Central memory CD4-positive, alpha-beta T cell (primary cell): ENCODE measurements at regions not wholly inside any gene's neighbourhood (a gene's known extent, or its start where the extent isn't known, plus 50 kb on each side); places are given as distances from the start of the nearest gene placed in this dataset.

Experiments used
- DNase-seq: peaks from one replicate; pipeline ENCODE4 v3.0.0; 2022

DNA sequence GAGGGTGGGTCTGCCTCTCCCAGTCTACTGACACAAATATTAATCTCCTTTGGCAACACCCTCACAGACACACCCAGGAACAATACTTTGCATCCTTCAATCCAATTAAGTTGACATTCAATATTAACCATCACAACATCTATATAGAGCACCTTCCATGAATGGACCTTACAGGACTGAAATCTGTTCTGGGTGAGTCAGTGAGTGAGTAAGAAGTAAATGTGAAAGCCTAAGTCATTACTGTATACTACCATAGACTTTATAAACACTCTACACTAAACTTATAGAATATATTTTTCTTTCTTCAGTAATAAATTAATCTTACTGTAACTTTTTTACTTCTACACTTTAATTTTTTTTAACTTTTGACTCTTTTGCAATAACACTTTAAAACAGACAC lies 993.8 kb upstream of the MAP3K7 start:
- no peak for DNase-seq

DNA sequence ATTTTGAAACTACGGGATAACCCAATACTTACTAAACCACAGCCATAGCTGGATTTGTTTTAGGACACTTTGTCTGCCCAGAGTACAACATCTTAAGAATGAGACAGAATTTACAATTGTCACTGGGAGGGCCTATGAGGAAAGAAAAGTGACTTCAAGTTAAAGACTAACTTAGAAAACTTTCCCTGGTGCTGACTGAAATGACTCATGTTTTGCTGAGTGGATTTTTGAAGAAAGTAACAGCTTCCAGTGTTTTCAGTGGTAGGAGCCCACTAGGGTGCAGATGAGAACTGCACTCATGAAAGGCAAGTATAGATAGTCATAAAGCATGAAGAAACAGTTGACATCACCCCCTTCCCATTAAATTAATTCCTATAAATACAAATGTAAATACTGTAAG lies 988.2 kb upstream of the MAP3K7 start:
- no peak for DNase-seq

DNA sequence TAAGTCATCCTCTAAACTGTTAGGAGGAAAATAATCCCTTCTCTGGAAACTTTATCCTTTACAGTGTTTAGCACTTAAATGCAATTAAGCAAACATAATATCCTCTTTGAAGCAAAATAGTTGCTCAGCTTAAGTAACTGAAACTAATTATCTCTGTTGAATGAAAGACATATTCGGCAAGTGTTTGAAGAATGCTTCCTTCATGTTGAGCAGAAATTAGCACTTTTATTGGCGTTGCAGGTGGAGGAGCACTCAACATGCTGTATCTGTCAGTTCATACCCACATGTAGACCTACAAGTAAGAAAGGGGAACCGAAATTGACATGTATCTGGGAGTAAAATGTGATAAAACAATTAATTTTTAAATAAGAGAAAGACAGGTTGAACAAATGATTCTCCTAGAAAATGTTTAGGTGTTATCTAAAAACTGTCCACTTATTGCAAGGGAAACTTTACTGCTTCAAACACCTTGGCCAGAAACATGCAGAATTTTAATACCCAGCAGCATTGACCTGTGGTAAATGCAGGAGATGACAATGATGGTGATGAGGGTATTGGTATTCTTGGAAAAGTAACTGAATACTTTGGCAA lies 987.0 kb upstream of the MAP3K7 start:
- DNase-seq = no peak

DNA sequence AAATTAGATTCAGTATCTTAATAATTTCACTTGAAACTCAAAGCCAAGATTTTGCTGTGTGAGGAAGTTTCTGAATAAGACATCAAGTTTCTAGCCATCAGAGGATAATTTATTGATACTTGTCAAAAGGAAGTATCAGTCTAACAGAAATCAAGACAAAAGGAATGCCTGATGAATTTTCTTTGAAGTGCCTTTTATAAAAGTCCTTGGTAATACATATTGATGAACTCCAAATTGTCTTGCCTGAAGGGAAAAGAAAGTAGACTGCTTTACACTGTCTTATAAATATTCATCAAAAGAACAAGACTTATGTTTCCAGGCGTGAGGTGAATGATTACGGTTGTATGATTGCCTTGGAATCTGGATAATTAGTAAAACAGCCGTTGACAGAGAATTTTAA lies 986.0 kb upstream of the MAP3K7 start:
- DNase-seq = no peak

GRCh38 chr6:91569071-91569470 lies 982.2 kb upstream of the MAP3K7 start:
- DNase-seq = no peak

- DNase-seq = no peak
Observed at GRCh38 chr6:91566467-91566866, 979.6 kb upstream of the MAP3K7 start.

- DNase-seq = no peak
Observed at GRCh38 chr6:91565207-91565606, 978.3 kb upstream of the MAP3K7 start.

DNA sequence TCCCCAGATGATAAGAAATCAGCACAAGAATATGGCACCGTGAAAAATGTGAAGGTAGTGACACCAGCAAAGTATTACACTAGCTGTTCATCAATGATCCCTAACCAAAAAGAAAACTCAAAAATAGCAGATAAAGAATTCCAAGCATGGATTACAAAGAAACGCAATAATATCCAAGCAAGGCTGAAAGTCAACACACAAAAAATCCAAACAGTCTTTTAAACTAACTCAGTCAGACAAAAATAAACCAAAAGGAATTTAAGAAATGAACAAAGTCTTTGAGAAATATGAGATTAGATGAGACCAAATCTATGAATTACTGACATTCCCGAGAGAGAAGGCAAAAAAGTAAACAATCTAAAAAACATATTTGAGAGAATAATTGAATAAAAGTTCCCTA lies 976.1 kb upstream of the MAP3K7 start:
- DNase-seq = no peak

DNA sequence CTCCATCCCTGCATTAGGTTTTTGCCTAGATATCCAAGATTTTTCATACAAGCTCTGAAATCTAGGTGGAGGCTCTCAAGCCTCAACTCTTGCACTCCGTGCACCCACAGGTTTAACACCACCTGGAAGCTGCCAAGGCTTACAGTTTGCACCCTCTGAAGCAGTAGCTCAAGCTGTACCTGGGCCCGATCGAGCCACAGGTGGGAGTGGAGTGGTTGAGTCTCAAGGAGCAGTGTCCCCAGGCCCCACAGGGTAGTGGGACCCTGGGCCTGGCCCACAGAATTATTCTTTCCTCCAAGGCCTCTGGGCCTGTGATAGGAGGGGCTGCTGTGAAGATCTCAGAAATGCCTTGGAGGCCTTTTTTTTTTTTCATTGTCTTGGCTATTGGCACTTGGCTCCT lies 973.5 kb upstream of the MAP3K7 start:
- DNase-seq = no peak

GRCh38 chr6:91540902-91541301 lies 954.0 kb upstream of the MAP3K7 start:
- no peak for DNase-seq

DNA sequence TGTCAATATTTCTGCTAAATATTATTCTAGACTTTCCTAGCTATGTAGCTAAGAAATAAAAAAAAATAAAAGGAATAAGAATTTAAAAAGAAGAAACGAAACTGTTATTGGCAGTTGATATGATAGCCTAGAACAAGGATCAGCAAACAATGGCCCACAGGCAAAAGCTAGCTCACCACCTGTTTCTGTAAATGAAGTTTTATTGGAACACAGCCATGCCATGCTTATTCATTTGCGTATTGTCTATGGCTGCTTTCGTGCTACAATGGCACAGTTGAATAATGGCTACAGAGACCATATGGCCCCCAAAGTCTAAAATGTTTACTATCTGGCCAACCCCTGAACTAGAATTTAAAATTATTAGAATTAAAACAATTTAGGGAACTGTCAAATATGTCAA lies 952.6 kb upstream of the MAP3K7 start:
- DNase-seq = no peak

GRCh38 chr6:91538622-91539021 lies 951.8 kb upstream of the MAP3K7 start:
- no peak for DNase-seq

DNA sequence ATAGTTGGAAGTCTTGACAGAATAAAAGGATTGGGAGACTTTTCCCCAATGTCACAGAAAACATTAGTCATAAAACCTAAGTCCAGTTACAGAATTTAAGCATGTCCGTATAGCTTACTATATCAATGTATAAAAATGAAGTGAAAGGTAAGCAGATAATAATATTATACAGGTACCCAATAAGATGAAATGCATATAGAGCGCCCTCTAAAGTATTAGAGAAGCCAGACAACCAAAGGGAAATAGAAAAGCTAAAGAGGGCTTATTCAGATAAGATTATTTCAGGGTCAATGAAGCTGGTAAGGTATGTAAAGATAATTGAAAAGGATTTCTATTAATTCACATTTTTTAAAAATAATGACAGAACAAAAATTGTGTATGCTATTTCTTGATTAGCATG lies 947.7 kb upstream of the MAP3K7 start:
- DNase-seq = no peak

GRCh38 chr6:91523511-91523910 lies 936.6 kb upstream of the MAP3K7 start:
- no peak for DNase-seq

DNA sequence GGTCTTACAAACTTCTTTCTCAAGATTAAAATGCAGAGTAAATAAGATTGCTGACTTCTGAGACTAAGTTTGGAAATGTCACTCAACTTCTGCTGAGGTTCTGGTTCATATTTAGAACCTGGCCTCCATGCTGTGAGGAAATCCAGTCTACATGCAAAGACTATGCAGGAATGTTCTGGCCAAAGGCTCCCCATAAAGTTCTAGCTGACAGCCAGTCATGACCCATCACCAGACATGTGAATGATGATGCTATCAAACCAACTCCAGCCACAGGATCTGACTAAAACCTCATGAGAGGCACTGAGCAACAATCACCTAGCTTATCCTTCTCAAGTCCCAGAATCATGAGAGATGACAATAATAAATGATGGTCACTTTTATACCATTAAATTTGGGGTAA lies 935.1 kb upstream of the MAP3K7 start:
- DNase-seq = no peak

- no peak for DNase-seq
Observed at GRCh38 chr6:91509711-91510110, 922.8 kb upstream of the MAP3K7 start.

DNA sequence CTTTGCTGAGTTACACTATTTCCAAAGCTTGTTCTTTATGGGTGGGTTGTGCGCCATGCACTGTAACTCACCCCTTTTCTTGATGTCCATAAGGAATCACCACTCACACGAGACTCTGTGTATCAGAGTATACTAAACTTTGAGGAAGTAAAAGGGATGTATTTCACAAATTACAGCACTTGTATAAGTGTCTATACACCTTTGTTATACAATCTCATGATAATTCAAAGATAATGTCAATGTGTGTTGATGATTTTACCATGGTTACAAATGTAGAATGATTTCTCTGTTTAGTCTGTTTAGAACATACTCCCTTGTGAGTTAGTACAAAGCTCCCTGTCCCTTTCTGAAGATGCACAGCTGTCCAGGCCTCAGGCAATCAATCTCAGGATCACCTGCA lies 922.2 kb upstream of the MAP3K7 start:
- DNase-seq = no peak

DNA sequence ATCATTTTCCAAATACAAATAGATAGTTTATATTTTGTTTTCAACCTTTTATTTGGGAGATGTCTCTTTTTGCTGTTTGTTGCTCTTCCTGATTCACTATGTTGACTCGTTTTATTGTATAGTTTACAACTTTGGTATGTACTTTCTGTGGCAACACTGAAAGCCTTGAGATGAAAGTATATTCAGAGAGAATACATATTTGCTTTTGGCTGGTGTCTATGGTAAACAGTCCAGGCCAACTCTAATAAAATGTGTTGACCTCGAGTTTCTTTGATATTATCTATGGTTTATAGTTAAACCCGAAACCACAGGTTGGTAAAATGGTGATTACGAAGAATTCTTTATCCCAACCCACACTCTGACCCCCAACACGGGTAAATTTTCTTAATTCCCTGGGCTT lies 919.6 kb upstream of the MAP3K7 start:
- DNase-seq = no peak

GRCh38 chr6:91505199-91505598 lies 918.3 kb upstream of the MAP3K7 start:
- no peak for DNase-seq

DNA sequence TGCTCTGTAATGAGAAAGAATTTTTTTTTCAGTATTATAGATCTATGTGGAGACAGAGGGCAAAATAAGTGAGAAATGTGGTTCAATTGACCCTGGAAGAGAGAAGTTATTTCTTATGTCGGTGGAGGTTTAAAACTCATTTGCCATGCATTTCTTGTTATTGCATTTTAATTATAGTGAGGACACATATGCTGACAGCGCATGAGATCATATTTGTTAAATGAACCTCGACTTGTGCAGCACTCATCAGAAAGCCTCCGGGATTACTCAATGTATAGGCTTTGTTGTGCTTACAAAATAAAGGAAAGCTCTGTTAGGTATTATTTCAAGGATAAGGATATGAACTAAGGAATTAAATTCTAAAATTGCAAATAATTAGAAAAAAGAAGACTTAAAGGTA lies 915.1 kb upstream of the MAP3K7 start:
- DNase-seq = no peak

DNA sequence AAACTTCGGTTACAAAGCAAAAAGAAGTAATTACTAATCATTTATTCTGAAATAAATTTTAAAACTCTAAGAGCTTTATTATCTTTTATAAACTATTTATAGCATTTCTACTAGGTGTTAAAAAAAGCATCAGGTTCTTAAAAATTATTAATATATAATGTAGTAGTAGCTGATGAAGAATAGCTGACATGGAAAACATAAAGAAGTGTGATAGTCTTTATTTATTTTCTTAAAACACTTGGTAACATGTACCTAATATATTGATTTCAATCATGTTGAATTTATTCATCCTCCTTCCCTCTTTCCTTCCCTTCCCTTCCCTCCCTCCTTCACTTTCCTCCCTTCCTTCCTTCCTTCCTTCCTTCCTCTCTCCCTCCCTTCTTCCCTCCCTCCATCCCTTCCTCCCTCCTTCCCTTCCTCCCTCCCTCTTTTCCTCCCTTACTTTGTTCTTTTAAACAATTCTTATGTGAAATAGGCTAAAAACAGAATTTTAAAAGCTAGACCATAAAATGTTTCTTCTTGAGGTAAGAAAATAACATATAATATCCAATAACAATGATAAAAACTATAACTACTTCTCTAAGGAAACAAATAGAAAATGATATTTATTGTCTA lies 913.9 kb upstream of the MAP3K7 start:
- DNase-seq = no peak

GRCh38 chr6:91498576-91498975 lies 911.7 kb upstream of the MAP3K7 start:
- DNase-seq = no peak

DNA sequence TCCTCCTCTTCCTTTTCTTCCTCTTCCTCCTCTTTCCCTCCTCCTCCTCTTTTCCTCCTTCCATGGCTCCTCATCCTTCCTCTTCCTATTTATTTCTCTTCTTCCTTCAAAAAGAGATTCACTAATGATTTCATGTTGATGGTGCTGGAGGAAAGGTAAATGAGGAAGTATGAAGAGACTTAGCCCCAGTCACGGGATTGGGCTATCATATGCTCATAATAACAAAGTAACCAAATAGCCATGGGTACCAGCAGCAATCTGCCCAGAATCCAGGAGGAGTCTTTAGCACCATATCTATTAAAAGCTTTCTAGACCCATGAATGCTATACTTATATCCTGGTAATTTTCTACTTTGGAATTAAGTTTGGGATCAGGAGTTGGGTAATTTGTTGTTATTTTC lies 910.9 kb upstream of the MAP3K7 start:
- no peak for DNase-seq

DNA sequence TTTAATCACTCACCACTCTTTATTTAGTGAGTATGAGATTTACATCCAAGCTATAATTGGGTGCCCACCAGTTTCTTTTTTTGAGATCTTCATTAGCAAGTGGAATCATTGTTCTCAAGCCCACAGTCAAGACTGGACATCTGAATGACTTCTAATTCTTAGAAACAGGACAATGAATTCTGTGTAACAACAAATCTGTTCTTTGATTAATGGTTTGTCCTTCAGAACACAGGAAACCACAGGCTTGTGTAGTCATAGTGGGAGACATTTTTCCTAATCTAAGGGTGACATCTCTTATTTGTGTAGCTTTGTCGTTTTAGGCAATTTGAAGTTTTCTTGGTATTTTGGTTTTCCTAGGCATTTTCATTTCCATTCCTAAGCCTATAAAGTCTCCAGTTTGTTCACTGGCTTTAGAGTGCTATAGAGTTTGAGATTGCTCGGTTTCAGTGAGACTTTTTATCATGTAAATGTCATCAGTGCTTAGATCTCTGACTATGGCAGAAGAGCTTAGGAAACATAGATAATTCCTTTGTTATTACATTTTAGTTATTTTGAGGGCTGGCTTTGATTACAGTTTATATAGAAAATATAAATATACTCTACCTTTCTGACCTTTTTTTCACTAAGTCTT lies 903.9 kb upstream of the MAP3K7 start:
- no peak for DNase-seq
